Ramos (cell line): ENCODE measurements at regions not wholly inside any gene's neighbourhood (a gene's known extent, or its start where the extent isn't known, plus 50 kb on each side); places are given as distances from the start of the nearest gene placed in this dataset.
"Not testable (repeated sequence)": the region's sequence is repeated elsewhere in the genome, so short reads cannot be mapped to it uniquely, and the experiment has no call there.

Experiments used
- in situ Hi-C: fragments of 300-500 bp; cut with MboI; formaldehyde crosslinking; loops from one replicate; pipeline ENCODE4 v1.14.3; 2022; ENCODE audit warnings: low sequenced_read_pairs; ENCODE audit not compliant: unreplicated experiment

DNA sequence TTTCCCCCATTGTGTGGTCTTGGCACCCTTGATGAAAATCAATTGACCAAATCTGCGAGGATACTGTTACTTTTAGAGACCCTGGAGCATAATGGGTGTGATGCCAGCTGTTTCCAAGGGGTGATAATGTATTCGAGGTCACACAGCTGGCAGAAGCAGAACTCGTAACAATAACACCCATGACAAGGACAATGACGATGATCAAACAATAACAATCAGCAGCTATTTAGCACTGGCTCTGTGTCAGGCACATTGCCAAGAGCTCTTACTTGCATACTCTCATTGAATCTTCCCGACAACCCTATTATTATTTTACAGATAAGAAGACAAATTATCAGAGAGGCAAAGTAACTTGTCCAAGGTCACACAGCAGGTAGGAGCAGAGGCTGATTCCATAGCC, 223.7 kb upstream of the MSX2 start:
- in situ Hi-C loops: no loop called here

DNA sequence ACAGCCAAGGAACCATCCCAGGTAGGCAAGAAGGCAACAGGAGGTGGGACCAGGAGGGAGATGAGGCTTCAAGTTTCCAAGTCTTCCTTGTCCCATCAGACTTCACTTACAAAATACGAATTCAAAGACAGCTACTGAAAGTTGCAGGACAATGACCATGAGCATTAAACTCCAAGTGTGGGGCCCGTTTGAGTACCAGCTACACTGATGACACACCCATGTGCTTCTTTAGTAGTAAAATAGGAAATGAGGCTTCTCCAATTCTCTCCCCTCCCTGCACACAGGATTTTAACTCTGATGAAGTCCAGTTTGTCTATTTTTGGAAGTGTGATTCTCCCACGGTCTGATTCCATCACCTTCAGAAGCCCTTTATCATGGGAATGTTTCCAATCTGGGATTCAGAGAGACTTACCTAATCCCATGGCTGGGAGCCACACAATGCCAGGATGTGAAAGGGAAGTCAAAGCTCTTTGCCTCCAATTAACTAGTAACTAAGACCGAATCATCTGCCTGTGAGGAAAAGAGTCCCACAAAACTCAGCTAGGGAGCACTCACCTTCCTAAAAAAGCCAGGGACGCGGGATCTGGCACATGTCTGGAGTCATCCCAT, 222.8 kb upstream of the MSX2 start:
- in situ Hi-C loops: no loop called here

DNA sequence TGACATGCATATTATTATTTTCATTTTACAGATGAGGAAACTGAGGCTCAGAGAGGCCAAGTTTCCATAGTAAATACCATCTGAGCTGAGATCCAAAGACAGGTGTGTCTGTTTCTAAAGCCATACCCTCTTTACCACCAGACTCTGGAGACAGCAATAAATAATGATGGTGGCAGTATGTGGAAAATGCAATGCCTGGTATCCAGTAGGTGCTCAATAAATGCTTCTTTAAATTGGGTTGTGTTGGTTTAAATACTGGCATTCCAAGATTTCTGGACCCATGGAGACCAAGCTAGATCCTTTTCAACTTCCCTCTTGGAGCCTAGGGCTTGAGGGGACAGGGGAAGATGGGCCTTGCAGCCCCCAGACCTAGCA, 221.3 kb upstream of the MSX2 start:
- in situ Hi-C loops: no loop called here

DNA sequence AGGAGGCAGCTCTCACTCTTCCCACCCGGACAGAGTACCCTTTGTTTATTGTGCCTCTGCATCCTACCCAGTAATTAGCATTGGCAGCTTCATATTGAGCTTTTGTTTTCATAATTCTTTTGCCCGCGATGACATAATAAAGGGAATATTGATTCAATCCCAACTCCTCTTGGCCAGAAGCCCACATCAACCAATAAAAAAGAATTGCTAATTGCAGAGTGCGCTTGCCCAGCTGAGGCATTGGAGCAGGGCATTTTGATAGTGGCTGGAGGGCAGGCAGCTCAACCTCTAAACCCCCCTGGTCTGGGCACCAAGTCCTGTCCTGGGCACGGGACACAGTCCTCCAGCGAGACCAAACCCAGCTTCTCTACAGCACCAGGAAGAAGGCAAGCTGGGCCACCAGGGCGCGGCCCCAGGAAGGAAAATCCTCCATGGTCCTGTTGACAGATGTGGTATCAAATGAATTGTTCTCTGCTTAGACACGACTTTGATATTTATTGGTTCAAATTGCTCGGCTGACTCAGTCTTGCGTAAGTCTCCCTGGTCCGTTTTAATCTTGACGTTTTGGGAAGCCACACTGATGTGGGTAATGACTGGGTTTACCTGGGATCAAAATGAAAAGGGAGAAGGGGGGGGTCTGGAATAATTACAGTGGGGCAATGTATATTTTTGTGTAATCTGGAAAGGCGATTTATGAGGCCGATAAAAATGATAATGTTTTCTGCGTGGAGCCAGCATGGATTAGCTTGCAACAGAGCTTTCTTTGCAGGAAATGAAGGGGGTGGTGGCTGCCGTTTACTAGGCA, 220.7 kb upstream of the MSX2 start:
- in situ Hi-C loops: no loop called here

DNA sequence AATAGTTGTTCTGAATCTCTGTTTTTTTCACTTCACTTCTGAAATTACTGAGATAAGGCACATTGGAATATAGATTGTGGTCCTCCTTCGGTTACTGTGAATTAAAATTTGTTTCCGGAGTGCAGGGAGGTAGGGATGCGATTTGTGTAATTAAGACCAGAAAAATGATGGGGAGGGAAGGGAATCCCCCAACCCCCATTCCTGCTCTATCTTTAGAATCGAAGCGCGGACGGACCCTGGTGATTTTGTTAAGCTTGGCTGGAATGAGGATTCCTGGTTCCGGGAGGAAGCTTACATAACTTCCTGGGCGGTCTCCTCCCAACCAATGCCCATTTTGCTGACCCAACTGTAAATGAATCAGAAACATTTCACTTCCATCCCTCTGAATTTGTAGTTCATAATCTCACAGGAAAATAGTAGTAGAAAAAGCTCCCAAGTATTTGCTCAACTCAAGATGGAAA, 220.1 kb upstream of the MSX2 start:
- in situ Hi-C loops: no loop called here

DNA sequence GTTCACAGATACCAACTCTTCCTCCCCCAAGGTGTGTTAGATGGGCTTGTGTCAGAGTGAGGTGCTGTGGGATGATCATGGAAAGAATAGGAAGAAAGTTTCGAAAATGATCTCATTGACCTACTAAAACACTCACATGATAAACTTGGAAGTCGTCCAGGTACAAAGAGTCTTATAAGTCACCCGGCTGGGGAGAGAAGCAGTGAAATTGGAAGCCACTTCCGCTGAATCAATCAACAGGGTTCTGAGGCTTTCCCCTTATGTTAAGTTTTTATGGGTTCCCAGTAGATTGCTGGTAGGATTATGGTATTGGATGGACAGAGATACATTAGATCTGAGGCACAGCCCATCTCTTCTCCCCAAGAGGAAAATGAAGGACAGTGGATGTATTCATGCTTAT, 218.8 kb upstream of the MSX2 start:
- in situ Hi-C loops: no loop called here

DNA sequence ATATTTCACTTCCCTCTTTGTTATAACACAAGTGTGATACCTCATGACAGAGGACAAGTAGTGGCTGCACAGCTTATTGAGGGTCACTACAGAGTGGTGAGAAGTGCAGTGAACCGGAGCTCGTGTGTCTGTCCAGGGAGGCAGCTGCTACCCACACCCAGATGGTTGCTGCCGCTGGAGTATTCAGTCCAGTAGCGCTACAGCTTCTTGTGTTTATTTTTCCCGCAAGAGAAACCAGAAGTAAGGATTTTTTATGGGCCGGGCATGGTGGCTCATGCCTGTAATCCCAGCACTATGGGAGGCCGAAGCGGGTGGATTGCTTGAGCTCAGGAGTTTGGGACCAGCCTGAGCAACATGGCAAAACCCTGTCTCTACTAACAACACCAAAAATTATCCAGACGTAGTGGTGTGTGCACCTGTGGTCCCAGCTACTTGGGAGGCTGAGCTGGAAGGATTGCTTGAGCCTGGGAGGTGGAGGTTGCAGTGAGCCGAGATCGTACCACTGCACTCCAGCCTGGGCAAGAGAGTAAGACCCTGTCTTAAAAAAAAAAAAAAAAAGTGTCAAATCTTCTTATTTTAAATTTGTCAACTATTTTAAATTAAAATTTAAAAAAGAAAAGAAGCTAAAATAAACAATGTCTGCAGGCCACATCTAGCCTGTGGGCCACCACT, 213.5 kb upstream of the MSX2 start:
- in situ Hi-C loops: not testable (repeated sequence)

DNA sequence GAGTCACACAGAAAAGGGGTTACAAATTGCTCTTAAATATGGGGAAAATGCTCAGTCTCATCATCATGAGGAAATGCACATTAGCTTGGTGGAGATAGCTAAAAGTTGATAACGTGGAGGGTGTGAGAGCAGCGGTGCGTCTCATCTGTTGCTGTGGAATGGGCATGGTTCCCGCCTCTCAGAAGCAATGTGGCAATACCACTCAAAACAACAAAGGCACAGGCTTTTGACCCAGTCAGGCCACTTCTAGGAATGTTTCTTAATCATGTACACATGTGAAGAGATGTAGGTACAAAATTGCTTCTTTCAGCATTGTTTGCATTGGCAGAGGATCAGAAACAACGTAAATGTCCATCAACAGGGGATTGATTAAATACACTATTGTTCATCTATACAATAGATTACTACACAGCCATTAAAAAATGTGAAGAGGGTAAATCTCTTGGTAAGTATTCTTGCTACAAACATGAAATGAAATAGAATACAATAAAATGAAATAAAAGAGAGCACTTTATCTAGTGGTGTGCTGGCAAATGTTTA, 212.6 kb upstream of the MSX2 start:
- in situ Hi-C loops: no loop called here

DNA sequence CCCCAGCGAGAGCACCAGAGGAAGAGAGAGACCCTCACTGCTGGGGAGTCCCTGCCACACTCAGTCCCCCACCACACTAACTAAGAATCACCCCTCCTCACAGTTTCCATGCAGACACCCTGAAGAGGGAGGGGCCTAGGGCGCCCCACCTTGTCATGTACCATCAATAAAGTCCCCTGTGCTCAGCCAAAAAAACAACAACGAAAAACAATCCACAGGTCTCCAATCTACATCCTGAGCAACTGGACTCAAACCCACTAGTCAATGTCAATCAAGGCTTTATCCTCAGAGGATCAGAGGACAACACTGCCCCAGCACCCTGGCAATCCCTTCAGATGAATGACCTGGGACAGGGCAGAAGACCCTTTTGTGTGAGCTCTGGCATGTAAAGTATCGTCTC, 210.1 kb upstream of the MSX2 start:
- in situ Hi-C loops: no loop called here

DNA sequence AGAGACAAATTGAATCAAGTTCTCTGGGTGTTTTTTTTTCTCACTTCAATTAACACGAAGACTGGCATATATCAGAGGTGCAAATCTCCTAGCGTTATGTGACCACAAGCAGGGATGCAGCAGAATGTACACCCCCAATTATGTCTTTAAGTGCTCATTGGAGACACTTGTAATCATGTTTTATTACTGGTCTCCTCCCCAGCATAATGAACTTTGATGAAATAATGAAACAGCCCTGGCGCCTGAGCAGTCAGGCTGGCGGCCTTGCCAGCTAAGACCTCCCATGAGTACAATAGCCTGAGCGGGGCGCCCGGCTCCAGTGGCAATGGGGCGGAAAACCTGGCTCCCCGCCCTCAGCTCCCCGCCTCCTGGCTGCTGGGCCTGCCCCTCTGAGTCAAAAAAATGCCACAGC, 209.4 kb upstream of the MSX2 start:
- in situ Hi-C loops: no loop called here

DNA sequence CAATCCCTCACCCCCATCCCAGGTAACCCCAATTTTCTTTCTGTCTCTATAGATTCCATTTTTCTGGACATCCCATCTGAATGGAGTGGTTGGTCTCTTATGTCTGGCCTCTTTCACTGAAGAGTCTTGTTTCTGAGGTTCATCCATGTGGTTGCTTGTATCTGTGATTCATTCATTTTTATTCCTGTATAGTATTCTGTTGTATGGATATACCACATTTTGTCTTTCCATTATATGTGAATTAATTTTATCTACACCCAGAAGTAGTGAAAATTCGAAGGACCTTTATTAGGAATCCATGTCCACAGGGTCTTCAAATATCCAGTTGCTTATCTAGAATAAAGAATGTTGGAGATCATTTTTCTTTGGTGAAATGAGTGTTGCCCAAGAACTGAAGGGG, 207.6 kb upstream of the MSX2 start:
- in situ Hi-C loops: no loop called here

DNA sequence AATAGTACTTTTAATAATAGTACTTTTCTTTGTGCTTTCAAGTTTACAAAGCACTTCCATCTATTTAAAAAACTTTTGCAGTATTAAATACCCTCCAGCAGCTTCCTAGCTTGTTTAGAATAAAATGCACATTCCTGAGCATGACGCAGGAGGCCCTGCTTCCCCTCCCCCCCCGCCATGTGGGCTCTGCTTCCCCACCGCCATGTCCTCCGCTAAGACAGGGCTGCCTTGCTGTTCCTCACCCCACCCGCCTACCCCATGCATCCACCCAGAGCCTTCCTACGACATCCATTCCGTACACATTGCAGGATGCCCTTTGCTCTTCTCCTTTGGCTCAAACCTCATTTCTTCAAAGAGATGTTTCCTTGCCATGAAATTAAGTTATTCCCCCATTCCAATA, 205.9 kb upstream of the MSX2 start:
- in situ Hi-C loops: no loop called here

DNA sequence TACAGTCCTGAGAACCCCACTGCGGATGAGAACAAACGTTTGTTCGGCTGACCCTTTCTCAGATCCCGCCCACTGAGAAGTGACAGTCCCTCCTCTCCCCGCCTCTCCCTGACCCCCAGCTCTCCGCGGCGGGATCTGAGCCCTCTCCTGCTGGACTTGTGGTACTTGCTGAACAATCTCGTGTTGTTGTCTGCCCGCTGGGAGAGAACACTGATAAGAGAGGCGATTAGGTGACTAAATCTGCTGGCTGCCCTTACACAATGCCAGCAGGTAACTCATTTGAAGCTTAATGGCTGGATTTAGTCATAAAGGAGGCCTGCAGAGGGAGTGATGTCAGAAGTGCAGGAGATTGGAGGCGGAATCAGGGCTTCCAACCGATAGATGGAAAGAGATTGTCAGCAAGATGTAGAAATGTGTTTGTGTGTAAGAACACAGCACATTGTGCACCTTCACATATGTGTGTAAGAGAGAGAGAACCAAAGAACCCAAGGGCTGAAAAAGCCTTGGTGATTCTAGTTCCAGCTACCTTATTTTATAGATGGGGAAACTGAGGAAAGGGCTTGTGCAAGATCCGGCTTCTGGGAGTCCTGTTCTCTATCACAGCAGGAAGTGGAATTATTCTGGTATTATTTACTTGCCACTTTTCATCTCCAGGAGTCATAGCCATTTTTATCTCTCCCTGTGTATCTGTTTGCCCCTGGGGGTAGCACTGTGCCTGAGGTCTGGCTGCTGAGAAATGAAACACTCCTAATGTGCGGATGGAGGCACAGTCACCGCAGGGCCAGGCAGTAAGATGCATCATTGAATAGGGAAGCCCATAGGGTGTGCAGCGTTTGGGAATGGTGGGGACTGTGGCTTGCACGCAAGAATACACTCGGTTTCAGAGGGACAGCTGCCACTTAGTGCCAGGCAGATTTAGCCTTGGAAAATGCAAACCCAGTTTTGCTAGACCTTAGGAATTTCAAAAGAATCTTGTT, 203.7 kb upstream of the MSX2 start:
- in situ Hi-C loops: no loop called here

DNA sequence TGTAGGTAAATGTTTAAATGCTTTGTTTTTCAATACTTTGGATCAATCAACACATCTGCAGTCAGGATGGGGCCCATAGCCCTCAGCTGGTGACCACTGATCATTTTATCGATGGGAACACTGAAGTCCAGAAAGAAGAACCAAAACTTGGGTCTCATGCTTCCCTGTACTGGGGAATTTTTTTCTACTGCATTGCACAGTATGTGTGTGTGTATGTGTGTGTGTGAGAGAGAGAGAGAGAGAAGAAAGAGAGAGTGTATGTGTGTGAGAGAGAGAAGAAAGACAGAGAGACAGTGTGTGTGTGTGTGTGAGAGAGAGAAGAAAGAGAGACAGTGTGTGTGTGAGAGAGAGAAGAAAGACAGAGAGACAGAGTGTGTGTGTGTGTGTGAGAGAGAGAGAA, 202.9 kb upstream of the MSX2 start:
- in situ Hi-C loops: no loop called here

DNA sequence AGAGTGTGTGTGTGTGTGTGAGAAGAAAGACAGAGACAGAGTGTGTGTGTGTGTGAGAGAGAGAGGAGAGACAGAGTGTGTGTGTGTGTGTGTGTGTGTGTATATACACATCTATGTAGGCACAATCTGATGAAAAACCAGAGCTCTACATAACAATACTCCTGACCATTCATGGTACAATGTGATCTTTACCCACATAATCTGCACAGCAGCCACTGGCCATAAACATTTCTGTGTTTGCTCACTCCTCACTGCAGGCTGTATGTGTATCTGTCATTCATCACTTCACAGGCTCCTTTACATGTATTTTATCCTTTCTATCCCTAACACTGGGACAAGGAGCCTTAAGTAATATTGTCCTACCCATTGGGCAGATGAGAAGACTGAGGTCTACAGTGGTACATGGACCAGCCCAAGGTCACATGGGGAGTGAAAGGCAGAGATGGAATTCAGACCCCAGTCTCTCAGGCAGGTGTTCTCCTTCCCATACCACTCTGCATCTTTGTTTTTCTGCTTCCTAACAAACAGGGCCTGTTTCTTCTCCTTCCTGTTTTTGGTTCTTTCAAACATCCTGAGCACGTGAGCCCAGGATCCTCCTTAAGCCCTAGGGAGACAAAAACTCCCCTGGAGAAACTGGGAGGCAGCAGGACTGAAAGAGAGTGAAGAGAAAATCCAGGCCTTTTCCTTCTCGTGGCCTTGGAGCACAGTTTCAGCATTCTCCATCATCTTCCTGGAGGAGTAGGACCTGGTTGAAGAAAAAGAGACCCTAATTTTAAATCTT, 201.7 kb upstream of the MSX2 start:
- in situ Hi-C loops: no loop called here

DNA sequence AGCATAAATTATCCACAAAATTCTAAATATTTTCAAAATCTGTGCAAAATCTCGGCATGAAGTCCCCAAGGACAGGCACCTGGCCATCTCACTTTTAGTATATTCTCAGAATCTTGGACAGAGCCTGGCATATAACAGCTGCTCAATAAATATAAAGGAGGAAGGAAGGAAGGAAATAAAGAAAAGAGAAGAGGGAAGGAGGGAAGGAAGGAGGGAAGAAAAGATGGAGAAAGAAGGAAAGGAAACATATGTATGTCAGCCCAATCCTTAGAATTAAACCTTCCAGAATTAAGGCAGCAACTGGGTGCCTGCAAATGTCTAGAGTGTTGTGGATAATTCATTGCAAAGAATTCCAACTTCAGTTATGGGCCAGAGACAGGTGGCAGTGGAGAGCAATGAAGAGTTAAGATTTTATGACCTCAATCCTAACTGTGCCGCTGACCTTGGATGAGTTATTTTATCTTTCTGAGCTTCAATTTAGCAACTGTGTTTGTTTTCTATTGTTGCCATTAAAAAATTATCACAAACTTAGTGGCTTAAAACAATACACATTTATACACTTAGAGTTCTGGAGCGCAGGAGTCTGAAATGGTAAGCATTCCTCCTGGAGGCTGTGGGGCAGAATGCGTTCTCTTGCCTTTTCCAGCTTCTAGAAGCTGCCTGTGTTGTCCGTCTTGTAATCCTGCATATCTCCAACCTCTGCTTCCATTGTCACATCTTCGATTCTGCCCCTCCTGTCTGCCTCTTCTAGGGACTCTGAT, 200.9 kb upstream of the MSX2 start:
- in situ Hi-C loops: no loop called here

DNA sequence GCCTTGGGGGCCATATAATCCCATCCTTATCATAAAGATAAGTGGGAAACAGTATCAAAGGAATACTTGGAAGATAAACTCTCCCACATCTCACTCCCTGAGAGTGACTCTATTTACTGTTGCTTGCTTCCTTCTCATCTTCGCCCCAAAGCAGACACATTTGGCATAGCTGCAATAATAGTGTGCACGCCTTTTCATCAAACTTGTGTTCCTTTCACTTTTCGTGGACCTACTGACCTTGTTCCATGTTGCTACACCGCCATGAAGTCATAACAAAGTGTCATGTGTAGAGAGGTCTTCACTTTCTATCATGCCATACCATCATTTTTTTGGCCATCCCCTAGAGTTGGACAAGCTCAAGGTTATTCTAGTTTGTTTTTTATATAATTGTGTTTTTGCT, 200.0 kb upstream of the MSX2 start:
- in situ Hi-C loops: no loop called here

DNA sequence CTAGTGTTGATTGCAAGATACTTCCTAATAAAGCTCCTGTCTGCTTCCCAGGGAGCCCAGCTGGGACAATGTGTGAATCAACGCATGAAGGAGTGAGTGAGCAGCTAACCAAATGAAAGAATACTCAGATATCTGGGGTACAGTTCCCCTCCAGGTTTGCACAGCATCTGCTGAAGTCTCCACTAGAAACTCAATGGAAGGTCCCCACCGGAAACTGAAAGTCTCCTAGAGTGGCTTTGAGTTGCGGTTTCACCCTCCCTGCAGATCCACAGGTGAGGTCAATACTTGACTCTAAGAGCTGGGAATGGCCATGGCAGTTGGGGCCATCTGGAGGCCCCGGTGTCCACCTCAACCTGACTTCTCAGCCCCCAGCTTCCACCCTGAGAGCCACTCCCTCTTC, 198.2 kb upstream of the MSX2 start:
- in situ Hi-C loops: no loop called here
